GM18498 (cell line): ENCODE measurements at regions not wholly inside any gene's neighbourhood (a gene's known extent, or its start where the extent isn't known, plus 50 kb on each side); places are given as distances from the start of the nearest gene placed in this dataset.

ENCODE experiments used
- ATAC-seq: cut with Tn5 transposase; IDR thresholded peaks from one replicate; pipeline ENCODE4 v1.9.1; 2021; ENCODE audit warnings: mild to moderate bottlenecking, moderate library complexity; ENCODE audit not compliant: unreplicated experiment

DNA sequence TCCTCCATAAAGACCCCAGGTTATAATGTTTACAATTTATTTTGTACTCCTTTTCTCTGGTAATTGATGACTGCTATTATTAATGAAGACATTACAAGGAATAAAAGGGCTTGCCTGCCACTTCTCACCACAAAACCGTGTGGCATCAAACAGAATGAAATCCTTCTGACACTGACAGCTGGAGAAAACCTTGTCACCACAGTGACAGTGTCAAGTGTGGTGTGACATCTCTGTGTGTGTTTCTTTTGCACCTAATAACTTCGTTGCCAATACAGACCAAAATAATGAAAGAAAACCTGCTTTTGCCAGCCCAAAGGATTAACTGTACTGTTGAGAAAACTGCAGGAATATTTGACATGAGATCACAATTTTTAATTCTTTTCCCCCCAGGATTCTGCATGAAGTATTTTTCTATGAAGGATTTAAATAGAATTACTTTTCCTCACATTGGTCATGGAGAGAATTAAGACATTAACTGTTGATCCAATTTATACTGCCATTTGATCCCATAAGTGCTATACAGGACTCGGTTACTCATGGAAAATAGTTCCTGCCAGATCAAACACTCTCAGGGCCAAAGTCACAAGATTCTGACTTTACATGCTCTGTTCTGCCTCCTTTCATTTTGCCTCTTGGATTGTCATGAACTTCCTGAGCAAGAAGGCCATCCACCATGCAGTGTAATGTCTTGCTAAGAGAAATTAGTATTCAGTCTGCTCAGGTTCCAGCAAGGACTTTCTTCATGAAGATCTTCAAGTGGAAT lies 60.4 kb upstream of the IFNG-AS1 start:
- ATAC-seq, result no peak

DNA sequence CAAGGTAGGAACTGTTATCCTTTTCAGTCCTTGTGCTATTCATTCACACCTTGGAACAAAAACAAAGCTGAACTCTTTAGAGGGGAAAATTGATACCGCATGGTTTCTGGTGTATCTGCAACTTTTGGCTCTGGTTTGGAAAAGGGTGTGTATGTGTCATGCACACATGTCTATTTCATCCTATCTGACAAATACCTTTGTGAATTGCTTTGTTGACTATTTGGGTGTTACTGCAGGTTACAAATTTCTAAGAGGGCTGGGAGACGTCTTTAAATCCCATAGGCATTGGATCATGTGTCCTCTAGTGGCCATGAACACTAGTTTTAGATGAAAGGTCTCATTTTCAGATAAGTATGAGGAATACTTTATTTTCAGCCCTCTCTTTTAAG lies 59.9 kb upstream of the IFNG-AS1 start:
- ATAC-seq, result no peak

DNA sequence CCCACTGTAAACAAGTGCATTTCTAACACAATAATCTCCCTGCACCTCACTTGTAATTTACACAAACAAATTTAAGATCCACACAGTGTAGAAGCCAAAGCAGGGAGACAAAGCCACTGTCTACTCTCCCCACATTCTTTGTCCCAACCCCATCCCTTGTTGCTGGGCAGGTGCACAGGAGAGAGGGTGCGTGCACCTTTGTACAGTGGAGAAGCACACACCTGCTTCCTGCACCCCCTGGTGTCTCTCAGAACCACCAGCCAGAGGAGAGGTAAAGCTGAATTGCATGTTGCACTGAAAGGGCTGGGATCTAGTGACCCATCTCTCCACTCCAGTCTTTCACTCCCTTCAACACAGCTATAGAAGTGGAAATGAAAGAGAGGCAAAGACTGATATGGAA lies 51.4 kb upstream of the IFNG-AS1 start:
- ATAC-seq, result no peak
